DND-41 (cell line): ENCODE measurements at regions not wholly inside any gene's neighbourhood (a gene's known extent, or its start where the extent isn't known, plus 50 kb on each side); places are given as distances from the start of the nearest gene placed in this dataset.
A peak's percentile ranks its signal among the peaks of the same experiment; 100 is the strongest.

Experiments
- ATAC-seq: fragments of 200-7000 bp; cut with Tn5 transposase; 3 replicates; pipeline ENCODE4 v1.9.1; 2021; ENCODE audit warnings: low read depth; ENCODE audit not compliant: insufficient read depth
- DNase-seq: peaks from one replicate; pipeline ENCODE4 v3.0.0-alpha.2; 2020
- H2AFZ ChIP-seq: 2 replicates; pipeline ENCODE4 v1.6.0; 2012; ENCODE audit warnings: low read depth, low read length
- H3K27ac ChIP-seq: 2 replicates; pipeline ENCODE4 v1.5.1; 2012; ENCODE audit warnings: low read length, inconsistent platforms
- H3K27me3 ChIP-seq: fragments of 200-600 bp; sonication (generic); 2 replicates; pipeline ENCODE4 v1.6.0; 2012; ENCODE audit warnings: low read length, mild to moderate bottlenecking, inconsistent platforms; ENCODE audit not compliant: insufficient read depth, poor library complexity
- H3K36me3 ChIP-seq: 2 replicates; pipeline ENCODE4 v1.5.1; 2012; ENCODE audit warnings: low read length, inconsistent platforms; ENCODE audit not compliant: insufficient read depth
- H3K4me1 ChIP-seq: 2 replicates; pipeline ENCODE4 v1.5.1; 2012; ENCODE audit warnings: mild to moderate bottlenecking, low read length; ENCODE audit not compliant: insufficient read depth
- H3K4me2 ChIP-seq: 2 replicates; pipeline ENCODE4 v1.6.0; 2012; ENCODE audit warnings: mild to moderate bottlenecking, moderate library complexity, low read length, inconsistent platforms; ENCODE audit not compliant: insufficient read depth
- H3K4me3 ChIP-seq, 2 experiments: fragments of 200-600 bp in 1 of 2; shearing (Covaris generic) in 1 of 2; 2 replicates each; pipeline ENCODE4 v1.5.1; 2012 to 2016; ENCODE audit warnings: inconsistent platforms in 2 of 2, low read length in 2 of 2, mild to moderate bottlenecking in 2 of 2, low read depth in 1 of 2, moderate library complexity in 1 of 2
- H3K79me2 ChIP-seq: 2 replicates; pipeline ENCODE4 v1.6.0; 2012; ENCODE audit warnings: low read length, inconsistent platforms; ENCODE audit not compliant: insufficient read depth
- H3K9ac ChIP-seq: 2 replicates; pipeline ENCODE4 v1.6.0; 2012; ENCODE audit warnings: low read depth, mild to moderate bottlenecking, inconsistent platforms, low read length, moderate library complexity
- H3K9me3 ChIP-seq: 2 replicates; pipeline ENCODE4 v1.5.1; 2012; ENCODE audit warnings: low read length, moderate library complexity, mild to moderate bottlenecking, inconsistent platforms; ENCODE audit not compliant: insufficient read depth, severe bottlenecking
- H4K20me1 ChIP-seq: 2 replicates; pipeline ENCODE4 v1.6.0; 2012; ENCODE audit warnings: low read length; ENCODE audit not compliant: insufficient read depth
- CTCF ChIP-seq: IDR thresholded peaks from 2 replicates; pipeline ENCODE4 v1.5.1; 2012; ENCODE audit warnings: borderline replicate concordance, low read length, moderate library complexity, mild to moderate bottlenecking; ENCODE audit not compliant: poor library complexity, severe bottlenecking; ENCODE audit errors: extremely low read depth
- EZH2 ChIP-seq: IDR thresholded peaks from 3 replicates; pipeline ENCODE4 v1.6.1; 2012; ENCODE audit warnings: borderline replicate concordance, low read depth, mild to moderate bottlenecking, moderate library complexity, low read length, inconsistent platforms; ENCODE audit not compliant: severe bottlenecking

DNA sequence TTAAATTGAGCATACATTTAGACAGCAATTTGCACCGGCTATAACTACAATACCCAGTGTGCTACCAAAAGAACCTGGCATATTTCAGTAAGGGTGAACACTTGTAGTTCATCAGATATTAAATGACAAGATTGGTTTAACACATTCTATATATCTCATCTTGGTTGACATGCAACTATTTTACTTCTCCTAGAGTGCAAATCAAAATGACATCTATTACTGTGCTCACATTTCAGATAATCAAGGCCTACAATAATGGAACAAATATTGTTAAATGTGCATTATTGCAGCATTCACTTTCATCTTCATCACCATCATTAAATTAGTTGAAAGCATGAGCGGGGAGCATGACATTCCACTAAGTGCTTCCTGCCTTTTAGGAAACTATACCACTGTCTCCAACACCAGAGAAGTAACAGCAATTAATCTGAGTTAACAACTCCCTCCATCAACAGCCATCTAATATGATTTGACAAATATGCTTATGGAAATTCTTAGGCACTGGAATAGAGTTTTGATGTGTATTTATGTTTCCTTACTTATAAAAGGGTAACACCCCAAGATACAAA, 209.8 kb upstream of the SLIT2 start:
- no peak overlapping the region for H3K9ac ChIP-seq
- no peaks in the 10 kb centered on the region for H3K27me3 ChIP-seq
- no peaks in the 10 kb centered on the region for H3K9me3 ChIP-seq
- H3K4me2 ChIP-seq, result no peak overlapping the region
- no peak overlapping the region for H3K4me3 ChIP-seq
- no peak overlapping the region for H2AFZ ChIP-seq
- H3K27ac ChIP-seq, result no peak overlapping the region
- H4K20me1 ChIP-seq, result no peaks in the 10 kb centered on the region
- no peak for DNase-seq
- TF ChIP-seq CTCF, result no peak
- no peak for TF ChIP-seq EZH2
- no peaks in the 10 kb centered on the region for H3K79me2 ChIP-seq
- H3K36me3 ChIP-seq, result no peaks in the 10 kb centered on the region
- H3K4me1 ChIP-seq, result no peaks in the 10 kb centered on the region
- ATAC-seq, result no peak

GRCh38 chr4:20037745-20038144, 214.0 kb upstream of the SLIT2 start:
- no peak for TF ChIP-seq EZH2
- no peak for TF ChIP-seq CTCF
- no peaks in the 10 kb centered on the region for H3K27me3 ChIP-seq
- H3K9me3 ChIP-seq, result no peaks in the 10 kb centered on the region
- no peaks in the 10 kb centered on the region for H4K20me1 ChIP-seq
- no peak overlapping the region for H3K9ac ChIP-seq
- H3K27ac ChIP-seq, result no peak overlapping the region
- no peaks in the 10 kb centered on the region for H3K79me2 ChIP-seq
- H3K4me2 ChIP-seq, result no peak overlapping the region
- H3K36me3 ChIP-seq, result no peaks in the 10 kb centered on the region
- no peak overlapping the region for H2AFZ ChIP-seq
- DNase-seq (no peak), ATAC-seq (0 out of 3 replicates have a peak, but pooled peaks have one; percentile 33)
- H3K4me3 ChIP-seq, result no peak overlapping the region
- H3K4me1 ChIP-seq, result no peaks in the 10 kb centered on the region

DNA sequence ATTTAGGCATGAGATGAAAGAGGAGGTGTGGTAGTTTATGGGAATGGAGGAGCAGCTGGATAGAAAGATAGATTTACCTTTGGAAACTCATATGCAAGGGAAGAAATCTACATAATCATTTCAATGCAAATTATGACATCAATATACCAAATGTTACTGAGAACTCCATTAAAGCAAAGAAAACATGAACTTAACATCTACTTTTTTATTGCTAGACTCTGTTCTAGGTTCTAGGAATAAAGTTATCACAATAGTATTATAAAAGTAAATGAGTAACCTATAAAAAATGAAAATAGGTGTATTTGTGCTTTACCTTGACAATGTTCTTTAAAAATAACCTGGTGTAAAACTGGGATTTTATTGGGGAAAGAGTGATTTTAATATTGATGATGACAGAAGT, 221.6 kb upstream of the SLIT2 start:
- Histone ChIP-seq H3K9me3 (no peaks in the 10 kb centered on the region), H3K79me2 (no peaks in the 10 kb centered on the region)
- TF ChIP-seq CTCF, result no peak
- TF ChIP-seq EZH2, result no peak

GRCh38 chr4:20028645-20029044, 223.1 kb upstream of the SLIT2 start:
- Histone ChIP-seq H3K79me2 (no peaks in the 10 kb centered on the region), H3K4me3 (no peak overlapping the region), H3K36me3 (no peaks in the 10 kb centered on the region), H3K27ac (no peak overlapping the region), H3K9me3 (no peaks in the 10 kb centered on the region), H2AFZ (no peak overlapping the region), H4K20me1 (no peaks in the 10 kb centered on the region), H3K4me2 (no peak overlapping the region), H3K27me3 (no peaks in the 10 kb centered on the region), H3K9ac (no peak overlapping the region), H3K4me1 (no peaks in the 10 kb centered on the region)
- no peak for ATAC-seq
- TF ChIP-seq EZH2 (no peak), CTCF (no peak)
- DNase-seq, result no peak

More for the DNA sequence above, 221.6 kb upstream of the SLIT2 start:
- H3K36me3 ChIP-seq, result no peaks in the 10 kb centered on the region
- ATAC-seq (no peak), DNase-seq (no peak)
- H3K4me3 ChIP-seq, result no peak overlapping the region
- no peak overlapping the region for H2AFZ ChIP-seq
- H3K4me2 ChIP-seq, result no peak overlapping the region
- H3K27me3 ChIP-seq, result no peaks in the 10 kb centered on the region
- no peaks in the 10 kb centered on the region for H3K4me1 ChIP-seq
- no peaks in the 10 kb centered on the region for H4K20me1 ChIP-seq
- H3K27ac ChIP-seq, result no peak overlapping the region
- H3K9ac ChIP-seq, result no peak overlapping the region
